PC-3 (cell line): ENCODE measurements at regions not wholly inside any gene's neighbourhood (a gene's known extent, or its start where the extent isn't known, plus 50 kb on each side); places are given as distances from the start of the nearest gene placed in this dataset.

Source experiments
- ATAC-seq: fragments of 200-7000 bp; cut with Tn5 transposase; 2 replicates; pipeline ENCODE4 v1.9.1; 2020; ENCODE audit warnings: mild to moderate bottlenecking, moderate library complexity
- BruUV-seq: library from RNA; stranded (reverse); fragments of 400-500 nt; replicated peaks from 2 replicates; lab custom pipeline; 2021; lab: Mats Ljungman, UMichigan
- CTCF ChIA-PET: fragments of 300-600 bp; sonication (Branson Sonifier 250); formaldehyde crosslinking; loops from one replicate; lab custom pipeline; 2022; ENCODE audit warnings: antibody characterized with exemption; lab: Charles Lee
- POLR2A ChIA-PET: fragments of 300-600 bp; sonication (Branson Sonifier 250); formaldehyde crosslinking; loops from one replicate; lab custom pipeline; 2022; ENCODE audit warnings: antibody characterized with exemption; ENCODE audit not compliant: unreplicated experiment; lab: Charles Lee
- DNase-seq: peaks from one replicate; pipeline ENCODE4 v3.0.0-alpha.2; 2015
- H2AFZ ChIP-seq: fragments of 300-600 bp; sonication (generic); 2 replicates; pipeline ENCODE4 v1.6.0; 2016; ENCODE audit warnings: antibody characterized with exemption, low read length
- H3F3A ChIP-seq: fragments of 300-600 bp; sonication (generic); one replicate; pipeline ENCODE4 v1.6.0; 2017; ENCODE audit warnings: antibody characterized with exemption, low read length, control low read depth, mild to moderate bottlenecking; ENCODE audit not compliant: unreplicated experiment
- H3K27ac ChIP-seq: fragments of 300-600 bp; sonication (generic); 2 replicates; pipeline ENCODE4 v1.5.1; 2016; ENCODE audit warnings: mild to moderate bottlenecking, low read length
- H3K27me3 ChIP-seq: fragments of 300-600 bp; sonication (generic); 2 replicates; pipeline ENCODE4 v1.6.1; 2016; ENCODE audit warnings: low read length, mixed read lengths
- H3K36me3 ChIP-seq: fragments of 300-600 bp; sonication (generic); 2 replicates; pipeline ENCODE4 v1.6.1; 2016; ENCODE audit warnings: low read depth, mixed run types, low read length, mixed read lengths
- H3K4me1 ChIP-seq: fragments of 300-600 bp; sonication (generic); 2 replicates; pipeline ENCODE4 v1.5.1; 2016; ENCODE audit warnings: low read length; ENCODE audit not compliant: insufficient read depth
- H3K4me2 ChIP-seq: fragments of 300-600 bp; sonication (generic); 2 replicates; pipeline ENCODE4 v1.6.0; 2016; ENCODE audit warnings: low read length
- H3K4me3 ChIP-seq: fragments of 300-600 bp; sonication (generic); 2 replicates; pipeline ENCODE4 v1.5.1; 2016; ENCODE audit warnings: mild to moderate bottlenecking, low read length, mixed read lengths
- H3K79me2 ChIP-seq: fragments of 300-600 bp; sonication (generic); 2 replicates; pipeline ENCODE4 v1.6.1; 2017; ENCODE audit warnings: low read length, mixed read lengths
- H3K9ac ChIP-seq: fragments of 300-600 bp; sonication (generic); 2 replicates; pipeline ENCODE4 v1.6.0; 2016; ENCODE audit warnings: mild to moderate bottlenecking, low read length
- H3K9me2 ChIP-seq: fragments of 300-600 bp; sonication (generic); replicated peaks from 2 replicates; pipeline ENCODE4 v1.6.1; 2016; ENCODE audit warnings: mixed run types, low read length, mixed read lengths
- H3K9me3 ChIP-seq: fragments of 300-600 bp; sonication (generic); 2 replicates; pipeline ENCODE4 v1.6.1; 2016; ENCODE audit warnings: low read length, mixed read lengths
- H4K20me1 ChIP-seq: fragments of 300-600 bp; sonication (generic); 2 replicates; pipeline ENCODE4 v1.6.1; 2016; ENCODE audit warnings: low read length, mixed read lengths
- CTCF ChIP-seq: fragments of 300-600 bp; sonication (generic); conservative IDR thresholded peaks from 2 replicates; pipeline ENCODE4 v1.5.1; 2017; ENCODE audit warnings: antibody characterized with exemption, low read depth, mild to moderate bottlenecking, low read length
- EZH2 ChIP-seq: fragments of 300-600 bp; sonication (generic); IDR thresholded peaks from one replicate; pipeline ENCODE4 v1.6.1; 2017; ENCODE audit warnings: antibody characterized with exemption, mild to moderate bottlenecking, low read length; ENCODE audit not compliant: unreplicated experiment
- EZH2phosphoT487 ChIP-seq: fragments of 300-600 bp; sonication (generic); IDR thresholded peaks from 2 replicates; pipeline ENCODE4 v1.6.1; 2018; ENCODE audit warnings: mild to moderate bottlenecking, antibody characterized with exemption, low read length, borderline replicate concordance
- intact Hi-C: fragments of 100-400 bp; cut with micrococcal nuclease; formaldehyde crosslinking; loops from 2 replicates; pipeline ENCODE4 v1.9.0; 2023

- no peak overlapping the region for H3K9ac ChIP-seq
- TF ChIP-seq CTCF (no peak), EZH2phosphoT487 (no peak), EZH2 (no peak)
- H3K4me1 ChIP-seq: no peaks in the 10 kb centered on the region
- H3F3A ChIP-seq: no peaks in the 10 kb centered on the region
- no TSS peak for BruUV-seq
- H3K36me3 ChIP-seq: no peaks in the 10 kb centered on the region
- no peak overlapping the region for H3K4me2 ChIP-seq
- DNase-seq (no peak), ATAC-seq (no peak)
- H3K27me3 ChIP-seq: no peaks in the 10 kb centered on the region
- H2AFZ ChIP-seq: no peak overlapping the region
- H3K4me3 ChIP-seq: no peak overlapping the region
- H3K9me2 ChIP-seq: no peaks in the 10 kb centered on the region
- no peaks in the 10 kb centered on the region for H4K20me1 ChIP-seq
- POLR2A ChIA-PET: no interaction called here
- H3K79me2 ChIP-seq: no peaks in the 10 kb centered on the region
- CTCF ChIA-PET: no interaction called here
- intact Hi-C loops: no loop called here
- H3K27ac ChIP-seq: no peak overlapping the region
- no peaks in the 10 kb centered on the region for H3K9me3 ChIP-seq
Measured at GRCh38 chr4:121472937-121473721, 92.3 kb upstream of the QRFPR start.

GRCh38 chr4:121464854-121465253, 84.0 kb upstream of the QRFPR start:
- Histone ChIP-seq H3K9me3 (no peaks in the 10 kb centered on the region), H4K20me1 (no peaks in the 10 kb centered on the region), H3K79me2 (no peaks in the 10 kb centered on the region), H3K36me3 (no peaks in the 10 kb centered on the region), H3F3A (no peaks in the 10 kb centered on the region), H3K9ac (no peak overlapping the region), H3K27ac (no peak overlapping the region), H3K4me1 (no peaks in the 10 kb centered on the region), H3K4me3 (no peak overlapping the region), H3K27me3 (0 out of 2 replicates have a peak, but pooled peaks cover under 1% of the 10 kb centered on the region), H3K4me2 (no peak overlapping the region), H2AFZ (no peak overlapping the region), H3K9me2 (no peaks in the 10 kb centered on the region)
- POLR2A ChIA-PET: no interaction called here
- ATAC-seq (no peak; the same call in 1 of the 2 replicates), DNase-seq (peak; percentile 9)
- TF ChIP-seq EZH2 (no peak), CTCF (0 out of 2 replicates have a peak, but pooled peaks have one; percentile 19)
- intact Hi-C loops: no loop called here
- CTCF ChIA-PET: no interaction called here
- no TSS peak for BruUV-seq

DNA sequence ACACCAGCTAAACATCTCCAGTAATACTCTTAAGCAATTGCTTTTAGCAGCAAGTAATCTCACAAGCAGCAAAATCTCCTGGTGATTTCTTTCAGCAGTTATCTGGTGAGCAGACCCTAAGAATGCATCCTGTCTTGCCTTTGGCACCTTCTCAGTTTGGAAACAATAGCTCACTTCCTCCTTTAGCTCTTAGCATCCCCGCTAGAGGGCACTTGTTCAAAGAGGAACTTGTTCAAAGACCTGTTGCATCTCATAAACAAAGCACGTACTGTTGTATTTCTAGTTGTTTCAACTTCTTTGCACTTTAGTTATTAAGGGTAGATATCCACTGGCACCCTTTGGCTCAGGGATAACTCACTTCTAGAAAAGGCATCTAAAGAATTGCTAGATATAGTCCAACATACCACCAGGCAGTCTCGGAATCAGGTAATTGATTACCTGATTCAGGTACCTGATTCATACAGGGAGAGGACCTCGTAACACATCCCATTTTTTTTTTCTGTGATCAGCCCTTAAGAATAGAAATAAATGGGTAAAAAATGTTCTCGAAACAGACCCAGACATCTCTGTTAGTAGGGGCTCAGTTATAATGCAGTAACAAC, 81.9 kb upstream of the QRFPR start:
- peak; percentile 78 for ATAC-seq
- Histone ChIP-seq H3K4me3 (no peak overlapping the region), H3K9me2 (no peaks in the 10 kb centered on the region), H3K79me2 (no peaks in the 10 kb centered on the region), H3K9me3 (no peaks in the 10 kb centered on the region), H3K27ac (no peak overlapping the region), H4K20me1 (no peaks in the 10 kb centered on the region), H3K9ac (no peak overlapping the region), H3K4me1 (no peaks in the 10 kb centered on the region), H2AFZ (0 out of 2 replicates have a peak overlapping the region, but pooled peaks have one; percentile 38), H3K36me3 (no peaks in the 10 kb centered on the region), H3K4me2 (peak overlapping the region; percentile 66), H3F3A (no peaks in the 10 kb centered on the region), H3K27me3 (peaks cover 16% of the 10 kb centered on the region)
- TF ChIP-seq EZH2 (no peak), CTCF (peak; percentile 74)
- ChIA-PET CTCF (interaction anchor here (0.5 to 1.2 kb wide), 4 partner anchors 84 to 274 kb away, joined by 3 to 11 read pairs (median 4); no protein-coding TSS in a partner anchor), POLR2A (no interaction called here)
- DNase-seq: peak; percentile 73
- no TSS peak for BruUV-seq
- intact Hi-C loops: loop anchor here (1.0 kb wide), 2 partner anchors 193 to 274 kb away; no protein-coding TSS in a partner anchor
